ENCODE measurements at regions not wholly inside any gene's neighbourhood (a gene's known extent, or its start where the extent isn't known, plus 50 kb on each side); places are given as distances from the start of the nearest gene placed in this dataset.

- intact Hi-C loops (cut with micrococcal nuclease) = no loop called here
- DNase-seq = no peak
- Histone ChIP-seq H4K20me1 (ENCODE audit: control insufficient read depth, insufficient read depth, low read length, poor library complexity, severe bottlenecking) (no peaks in the 10 kb centered on the region), H3K27ac (ENCODE audit: low read length in 2 of 2) (no peak overlapping the region), H3K4me2 (replicated peaks; ENCODE audit: low read depth, low read length, poor library complexity, severe bottlenecking) (no peak overlapping the region), H3K9ac (ENCODE audit: low read length) (no peak overlapping the region), H3K27me3 (replicated peaks in 1 of 4; ENCODE audit: control extremely low read depth in 1 of 4, control insufficient read depth in 3 of 4, insufficient read depth in 4 of 4, low read length in 3 of 4) (peaks cover 0 to 6% (median 1%) of the 10 kb centered on the region in 4 experiments), H2AFZ (ENCODE audit: insufficient read depth, low read depth, low read length, poor library complexity, severe bottlenecking) (no peak overlapping the region), H3K36me3 (replicated peaks in 1 of 2; ENCODE audit: control extremely low read depth in 1 of 2, control insufficient read depth in 1 of 2, extremely low read depth in 1 of 2, insufficient read depth in 2 of 2, low read length in 1 of 2) (no peaks in the 10 kb centered on the region), H3K9me3 (ENCODE audit: control extremely low read depth in 1 of 3, control insufficient read depth in 2 of 3, insufficient read depth in 1 of 3, low read length in 2 of 3) (peaks cover 0 to 2% (median 0%) of the 10 kb centered on the region in 3 donors), H3K79me2 (ENCODE audit: control insufficient read depth, insufficient read depth, low read length) (no peaks in the 10 kb centered on the region), H3K4me1 (ENCODE audit: control insufficient read depth in 2 of 2, insufficient read depth in 2 of 2, low read length in 2 of 2) (no peaks in the 10 kb centered on the region), H3K4me3 (ENCODE audit: control extremely low read depth in 1 of 5, extremely low read depth in 1 of 5, insufficient read depth in 1 of 5, low read depth in 2 of 5, low read length in 4 of 5) (no peak overlapping the region)
- ChIA-PET CTCF (interaction anchor here (1.1 kb wide), 1 partner anchor 22 kb away, joined by 4 read pairs; no protein-coding TSS in a partner anchor), POLR2A (no interaction called here)
- peaks cover 2% of the 10 kb centered on the region for H3K9me3 Mint-ChIP-seq (ENCODE audit: insufficient read depth)
- peaks cover 22% of the 10 kb centered on the region for H3K27me3 Mint-ChIP-seq
- TF ChIP-seq CTCF (IDR thresholded peaks at IDR 0.05) = no peak
- no peak for TF ChIP-seq EZH2 (IDR thresholded peaks at IDR 0.05; ENCODE audit: borderline replicate concordance, insufficient read depth, low read depth, low read length, poor library complexity, severe bottlenecking)
- no peak overlapping the region for H3K27ac Mint-ChIP-seq
- H3K4me3 Mint-ChIP-seq = no peak overlapping the region
- no peak for ATAC-seq (ENCODE audit: low read depth)
- WGBS (ENCODE audit: insufficient coverage) = no CpG with 5 or more reads among the region's 2 CpGs
- no peaks in the 10 kb centered on the region for H3K4me1 Mint-ChIP-seq
Measured at GRCh38 chr13:47008318-47008717, 111.5 kb upstream of the HTR2A start.

GRCh38 chr13:47005756-47006414, 109.0 kb upstream of the HTR2A start:
- Histone ChIP-seq H3K4me3 (ENCODE audit: control extremely low read depth in 1 of 5, extremely low read depth in 1 of 5, insufficient read depth in 1 of 5, low read depth in 2 of 5, low read length in 4 of 5) (no peak overlapping the region), H3K4me2 (replicated peaks; ENCODE audit: low read depth, low read length, poor library complexity, severe bottlenecking) (no peak overlapping the region), H3K27me3 (replicated peaks in 1 of 4; ENCODE audit: control extremely low read depth in 1 of 4, control insufficient read depth in 3 of 4, insufficient read depth in 4 of 4, low read length in 3 of 4) (peaks cover 0 to 6% (median 1%) of the 10 kb centered on the region in 4 experiments), H3K36me3 (replicated peaks in 1 of 2; ENCODE audit: control extremely low read depth in 1 of 2, control insufficient read depth in 1 of 2, extremely low read depth in 1 of 2, insufficient read depth in 2 of 2, low read length in 1 of 2) (no peaks in the 10 kb centered on the region), H3K9me3 (ENCODE audit: control extremely low read depth in 1 of 3, control insufficient read depth in 2 of 3, insufficient read depth in 1 of 3, low read length in 2 of 3) (peaks cover 0 to 5% (median 0%) of the 10 kb centered on the region in 3 donors), H3K4me1 (ENCODE audit: control insufficient read depth in 2 of 2, insufficient read depth in 2 of 2, low read length in 2 of 2) (no peaks in the 10 kb centered on the region), H3K79me2 (ENCODE audit: control insufficient read depth, insufficient read depth, low read length) (no peaks in the 10 kb centered on the region), H3K27ac (ENCODE audit: low read length in 2 of 2) (no peak overlapping the region), H3K9ac (ENCODE audit: low read length) (no peak overlapping the region), H4K20me1 (ENCODE audit: control insufficient read depth, insufficient read depth, low read length, poor library complexity, severe bottlenecking) (no peaks in the 10 kb centered on the region), H2AFZ (ENCODE audit: insufficient read depth, low read depth, low read length, poor library complexity, severe bottlenecking) (no peak overlapping the region)
- TF ChIP-seq CTCF (IDR thresholded peaks at IDR 0.05) (no peak), EZH2 (IDR thresholded peaks at IDR 0.05; ENCODE audit: borderline replicate concordance, insufficient read depth, low read depth, low read length, poor library complexity, severe bottlenecking) (no peak)
- WGBS (ENCODE audit: insufficient coverage) = 100% methylated on average over 1 of the region's 2 CpGs
- Mint-ChIP-seq H3K27ac (no peak overlapping the region), H3K4me3 (no peak overlapping the region), H3K4me1 (no peaks in the 10 kb centered on the region), H3K27me3 (peaks cover 36% of the 10 kb centered on the region), H3K9me3 (ENCODE audit: insufficient read depth) (peaks cover 2% of the 10 kb centered on the region)
- intact Hi-C loops (cut with micrococcal nuclease) = no loop called here
- DNase-seq (no peak), ATAC-seq (ENCODE audit: low read depth) (no peak)
- CTCF ChIA-PET = no interaction called here
- POLR2A ChIA-PET = no interaction called here

Measured in B cell (primary cell).